Sigmoid colon (tissue), 4 donors: ENCODE measurements at regions not wholly inside any gene's neighbourhood (a gene's known extent, or its start where the extent isn't known, plus 50 kb on each side); places are given as distances from the start of the nearest gene placed in this dataset.

Experiments used
- EP300 ChIP-seq, 4 donors: sonication (generic); formaldehyde crosslinking; IDR thresholded peaks; one replicate each; pipeline ENCODE4 v1.6.1; 2017; ENCODE audit warnings: antibody characterized with exemption in 4 of 4
- POLR2A ChIP-seq, 2 donors: fragments of 450-650 bp; IDR thresholded peaks; one replicate each; pipeline ENCODE4 v1.6.1; 2016; ENCODE audit warnings: antibody characterized with exemption in 2 of 2, mild to moderate bottlenecking in 2 of 2, moderate library complexity in 2 of 2
- TF ChIP-seq, protein P1 (sequence below), 4 experiments: fragments of 450-650 bp in 3 of 4; fragments of 200-600 bp in 1 of 4; IDR thresholded peaks; one replicate each; pipeline ENCODE4 v1.5.1; 2016 to 2019; ENCODE audit warnings: antibody characterized with exemption in 4 of 4, mild to moderate bottlenecking in 3 of 4, moderate library complexity in 2 of 4

DNA sequence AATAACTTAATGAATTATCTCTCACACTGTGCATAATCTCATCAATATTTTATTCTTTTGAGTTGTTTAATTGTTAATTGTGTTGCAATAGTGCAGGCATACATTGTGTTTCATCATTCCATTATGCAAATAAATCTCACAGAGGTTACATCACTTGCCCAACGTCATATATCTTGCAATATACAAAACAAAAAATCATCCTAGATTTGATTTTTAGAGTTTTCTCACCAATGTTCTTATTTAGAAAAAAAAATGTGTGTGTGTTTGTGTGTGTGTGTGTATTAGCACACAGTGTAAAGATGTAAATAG lies 662.5 kb upstream of the GBE1 start:
- TF ChIP-seq, protein P1, sequence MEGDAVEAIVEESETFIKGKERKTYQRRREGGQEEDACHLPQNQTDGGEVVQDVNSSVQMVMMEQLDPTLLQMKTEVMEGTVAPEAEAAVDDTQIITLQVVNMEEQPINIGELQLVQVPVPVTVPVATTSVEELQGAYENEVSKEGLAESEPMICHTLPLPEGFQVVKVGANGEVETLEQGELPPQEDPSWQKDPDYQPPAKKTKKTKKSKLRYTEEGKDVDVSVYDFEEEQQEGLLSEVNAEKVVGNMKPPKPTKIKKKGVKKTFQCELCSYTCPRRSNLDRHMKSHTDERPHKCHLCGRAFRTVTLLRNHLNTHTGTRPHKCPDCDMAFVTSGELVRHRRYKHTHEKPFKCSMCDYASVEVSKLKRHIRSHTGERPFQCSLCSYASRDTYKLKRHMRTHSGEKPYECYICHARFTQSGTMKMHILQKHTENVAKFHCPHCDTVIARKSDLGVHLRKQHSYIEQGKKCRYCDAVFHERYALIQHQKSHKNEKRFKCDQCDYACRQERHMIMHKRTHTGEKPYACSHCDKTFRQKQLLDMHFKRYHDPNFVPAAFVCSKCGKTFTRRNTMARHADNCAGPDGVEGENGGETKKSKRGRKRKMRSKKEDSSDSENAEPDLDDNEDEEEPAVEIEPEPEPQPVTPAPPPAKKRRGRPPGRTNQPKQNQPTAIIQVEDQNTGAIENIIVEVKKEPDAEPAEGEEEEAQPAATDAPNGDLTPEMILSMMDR (IDR thresholded peaks at IDR 0.05), result no peak
- TF ChIP-seq POLR2A (IDR thresholded peaks at IDR 0.05) (no peak), EP300 (IDR thresholded peaks at IDR 0.05) (no peak)
